EL (cell line): ENCODE measurements at regions not wholly inside any gene's neighbourhood (a gene's known extent, or its start where the extent isn't known, plus 50 kb on each side); places are given as distances from the start of the nearest gene placed in this dataset.

Source experiments
- DNase-seq: peaks from one replicate; pipeline ENCODE4 v3.0.0-alpha.2; 2016

GRCh38 chr5:15260356-15261268, 239.4 kb upstream of the FBXL7 start:
- DNase-seq, result peak; percentile 54

GRCh38 chr5:15256485-15256884, 243.5 kb upstream of the FBXL7 start:
- DNase-seq, result no peak

- no peak for DNase-seq
Observed at GRCh38 chr5:15255576-15255975, 244.4 kb upstream of the FBXL7 start.

- DNase-seq, result no peak
Observed at GRCh38 chr5:15254607-15255006, 245.4 kb upstream of the FBXL7 start.

- DNase-seq, result peak; percentile 32
Observed at GRCh38 chr5:15252331-15252730, 247.6 kb upstream of the FBXL7 start.

GRCh38 chr5:15249152-15249551, 250.8 kb upstream of the FBXL7 start:
- peak; percentile 93 for DNase-seq

- no peak for DNase-seq
Observed at GRCh38 chr5:15248731-15249130, 251.2 kb upstream of the FBXL7 start.

GRCh38 chr5:15245913-15246312, 254.1 kb upstream of the FBXL7 start:
- no peak for DNase-seq

- DNase-seq, result no peak
Observed at GRCh38 chr5:15243301-15244020, 256.5 kb upstream of the FBXL7 start.

- no peak for DNase-seq
Observed at GRCh38 chr5:15241216-15241821, 258.7 kb upstream of the FBXL7 start.

GRCh38 chr5:15238006-15238405, 262.0 kb upstream of the FBXL7 start:
- no peak for DNase-seq

- DNase-seq, result no peak
Observed at GRCh38 chr5:15236911-15237508, 263.0 kb upstream of the FBXL7 start.

- DNase-seq, result no peak
Observed at GRCh38 chr5:15234911-15235310, 265.1 kb upstream of the FBXL7 start.

GRCh38 chr5:15234366-15234765, 265.6 kb upstream of the FBXL7 start:
- DNase-seq, result no peak

- DNase-seq, result peak; percentile 17
Observed at GRCh38 chr5:15233566-15233965, 266.4 kb upstream of the FBXL7 start.

GRCh38 chr5:15222156-15222555, 277.8 kb upstream of the FBXL7 start:
- peak; percentile 56 for DNase-seq

- no peak for DNase-seq
Observed at GRCh38 chr5:15220642-15221173, 279.3 kb upstream of the FBXL7 start.

GRCh38 chr5:15215056-15215455, 284.9 kb upstream of the FBXL7 start:
- DNase-seq, result no peak

GRCh38 chr5:15214010-15214409, 286.0 kb upstream of the FBXL7 start:
- no peak for DNase-seq

- no peak for DNase-seq
Observed at GRCh38 chr5:15209053-15209762, 290.8 kb upstream of the FBXL7 start.

- DNase-seq, result no peak
Observed at GRCh38 chr5:15206133-15206532, 293.8 kb upstream of the FBXL7 start.

- peak; percentile 61 for DNase-seq
Observed at GRCh38 chr5:15203376-15203775, 296.6 kb upstream of the FBXL7 start.
